ENCODE measurements at regions not wholly inside any gene's neighbourhood (a gene's known extent, or its start where the extent isn't known, plus 50 kb on each side); places are given as distances from the start of the nearest gene placed in this dataset.

DNA sequence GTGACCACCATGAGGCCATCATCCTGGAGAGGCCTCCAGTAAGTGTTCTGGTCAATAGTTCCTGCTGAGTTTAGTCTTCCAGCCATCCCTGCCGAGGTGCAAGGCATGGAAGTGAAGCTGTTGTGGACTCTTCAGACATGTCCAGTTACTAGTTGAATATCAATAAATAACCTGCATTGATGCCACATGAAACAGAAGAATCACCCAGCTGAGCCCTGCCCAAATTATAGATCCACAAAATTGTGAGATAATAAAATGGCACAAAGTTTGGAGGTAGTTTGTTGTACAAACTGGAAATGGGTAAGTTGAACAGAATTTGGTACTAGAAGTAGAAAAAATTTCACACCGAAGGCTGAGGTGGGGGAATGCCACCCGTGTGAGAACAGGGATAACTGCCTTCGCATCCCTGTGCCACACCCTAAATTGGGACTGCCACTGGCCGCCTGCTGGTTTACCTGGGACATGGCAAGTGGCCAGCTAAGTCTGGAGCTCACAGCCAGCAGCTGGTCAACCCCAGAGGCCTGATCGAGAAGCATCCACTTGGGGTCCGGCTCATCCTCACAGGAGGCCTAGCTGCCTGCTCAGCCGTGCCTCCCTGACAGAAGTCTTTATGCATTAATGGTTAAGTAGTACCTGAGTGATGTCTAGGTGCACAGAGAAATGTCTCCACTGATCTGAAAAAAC lies 184.5 kb downstream of the SPRY1 start:
- H3K4me3 ChIP-seq (ENCODE audit: low read depth, low read length) = no peak overlapping the region
- TF ChIP-seq, protein P1, sequence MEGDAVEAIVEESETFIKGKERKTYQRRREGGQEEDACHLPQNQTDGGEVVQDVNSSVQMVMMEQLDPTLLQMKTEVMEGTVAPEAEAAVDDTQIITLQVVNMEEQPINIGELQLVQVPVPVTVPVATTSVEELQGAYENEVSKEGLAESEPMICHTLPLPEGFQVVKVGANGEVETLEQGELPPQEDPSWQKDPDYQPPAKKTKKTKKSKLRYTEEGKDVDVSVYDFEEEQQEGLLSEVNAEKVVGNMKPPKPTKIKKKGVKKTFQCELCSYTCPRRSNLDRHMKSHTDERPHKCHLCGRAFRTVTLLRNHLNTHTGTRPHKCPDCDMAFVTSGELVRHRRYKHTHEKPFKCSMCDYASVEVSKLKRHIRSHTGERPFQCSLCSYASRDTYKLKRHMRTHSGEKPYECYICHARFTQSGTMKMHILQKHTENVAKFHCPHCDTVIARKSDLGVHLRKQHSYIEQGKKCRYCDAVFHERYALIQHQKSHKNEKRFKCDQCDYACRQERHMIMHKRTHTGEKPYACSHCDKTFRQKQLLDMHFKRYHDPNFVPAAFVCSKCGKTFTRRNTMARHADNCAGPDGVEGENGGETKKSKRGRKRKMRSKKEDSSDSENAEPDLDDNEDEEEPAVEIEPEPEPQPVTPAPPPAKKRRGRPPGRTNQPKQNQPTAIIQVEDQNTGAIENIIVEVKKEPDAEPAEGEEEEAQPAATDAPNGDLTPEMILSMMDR (IDR thresholded peaks at IDR 0.05; ENCODE audit: low read depth, low read length) = no peak

DNA sequence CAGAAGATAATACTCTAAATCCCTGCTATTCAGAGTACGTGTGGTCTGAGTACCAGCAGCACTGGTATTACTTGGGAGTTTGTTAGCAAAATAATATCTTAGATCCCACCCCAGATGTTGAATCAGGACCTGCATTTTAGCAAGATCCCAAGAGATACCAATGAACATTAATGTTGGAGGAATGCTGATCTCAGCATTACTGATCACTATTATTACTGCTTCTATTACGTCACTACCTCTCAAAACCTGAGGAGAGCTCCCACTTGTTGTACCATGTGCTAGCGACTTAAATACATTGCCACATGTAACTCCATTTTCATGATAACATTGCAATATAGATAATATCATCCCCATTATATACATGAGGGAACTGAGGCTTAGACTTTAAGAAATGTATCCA lies 185.2 kb downstream of the SPRY1 start:
- H3K4me3 ChIP-seq (ENCODE audit: low read depth, low read length) = no peak overlapping the region
- TF ChIP-seq, protein P1 (IDR thresholded peaks at IDR 0.05; ENCODE audit: low read depth, low read length) = no peak

DNA sequence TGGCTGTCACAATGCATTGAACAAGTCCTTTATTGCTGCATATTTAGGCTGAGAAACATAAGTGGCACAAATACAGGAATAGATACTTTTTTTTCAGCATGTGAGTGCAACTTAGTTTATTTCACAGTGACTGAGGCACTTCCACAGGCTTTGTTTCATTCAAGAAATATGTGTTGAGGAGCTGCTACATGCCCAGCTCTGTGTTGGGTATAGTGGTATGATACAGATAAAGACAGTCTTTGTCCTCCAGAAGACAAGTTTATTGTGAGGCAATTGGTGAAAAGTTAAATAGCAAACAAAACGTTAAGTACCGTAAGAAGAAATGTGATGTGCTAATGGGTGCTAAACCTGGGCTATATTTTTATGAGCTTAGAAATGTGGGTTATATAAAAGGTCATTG lies 186.4 kb downstream of the SPRY1 start:
- H3K4me3 ChIP-seq (ENCODE audit: low read depth, low read length) = no peak overlapping the region
- TF ChIP-seq, protein P1 (IDR thresholded peaks at IDR 0.05; ENCODE audit: low read depth, low read length) = no peak

DNA sequence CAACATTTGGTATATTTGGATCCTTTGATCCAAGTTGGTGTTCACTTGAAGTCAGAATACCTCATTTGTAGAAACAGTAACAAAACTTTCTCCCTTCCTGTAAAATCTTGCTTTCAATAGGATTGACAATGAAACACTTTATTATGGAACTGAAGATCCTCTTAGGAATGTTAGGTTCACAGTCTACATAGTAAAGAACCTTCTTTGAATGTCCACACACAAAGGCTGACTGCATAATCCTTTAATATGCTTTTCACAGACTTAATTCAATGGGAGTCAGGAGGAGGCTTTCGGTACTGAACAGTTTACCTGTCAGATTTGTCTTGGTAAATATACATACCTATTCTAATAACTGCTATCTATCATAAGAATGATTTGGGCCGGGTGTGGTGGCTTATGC lies 188.5 kb downstream of the SPRY1 start:
- TF ChIP-seq, protein P1 (IDR thresholded peaks at IDR 0.05; ENCODE audit: low read depth, low read length) = no peak

DNA sequence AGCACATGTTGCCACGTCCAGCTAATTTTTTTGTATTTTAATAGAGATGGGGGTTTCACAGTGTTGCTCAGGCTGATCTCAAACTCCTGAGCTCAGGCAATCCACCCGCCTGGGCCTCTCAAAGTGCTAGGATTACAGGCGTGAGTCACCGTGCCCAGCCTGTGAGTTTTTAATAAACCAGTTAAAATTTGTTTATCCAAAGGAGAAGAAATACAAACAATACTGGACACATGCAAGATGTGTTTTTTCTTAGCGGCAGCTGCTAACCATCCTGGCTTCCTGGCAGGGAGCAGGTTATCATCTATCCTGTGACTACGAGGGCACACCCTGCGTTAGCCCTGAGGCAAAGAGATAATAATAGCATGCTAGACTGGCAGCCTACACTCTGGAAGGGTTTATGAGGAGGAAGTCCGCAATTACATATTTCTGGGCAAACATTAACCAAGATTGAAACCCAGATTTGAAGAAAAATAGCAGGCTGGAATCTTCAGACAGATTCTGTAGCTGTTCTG lies 191.4 kb downstream of the SPRY1 start:
- 0 out of 2 replicates have a peak overlapping the region, but pooled peaks have one; percentile 1 for H3K4me3 ChIP-seq (ENCODE audit: low read depth, low read length)
- TF ChIP-seq, protein P1 (IDR thresholded peaks at IDR 0.05; ENCODE audit: low read depth, low read length) = no peak

More for the DNA sequence above, 188.5 kb downstream of the SPRY1 start:
- no peak overlapping the region for H3K4me3 ChIP-seq (ENCODE audit: low read depth, low read length)

DNA sequence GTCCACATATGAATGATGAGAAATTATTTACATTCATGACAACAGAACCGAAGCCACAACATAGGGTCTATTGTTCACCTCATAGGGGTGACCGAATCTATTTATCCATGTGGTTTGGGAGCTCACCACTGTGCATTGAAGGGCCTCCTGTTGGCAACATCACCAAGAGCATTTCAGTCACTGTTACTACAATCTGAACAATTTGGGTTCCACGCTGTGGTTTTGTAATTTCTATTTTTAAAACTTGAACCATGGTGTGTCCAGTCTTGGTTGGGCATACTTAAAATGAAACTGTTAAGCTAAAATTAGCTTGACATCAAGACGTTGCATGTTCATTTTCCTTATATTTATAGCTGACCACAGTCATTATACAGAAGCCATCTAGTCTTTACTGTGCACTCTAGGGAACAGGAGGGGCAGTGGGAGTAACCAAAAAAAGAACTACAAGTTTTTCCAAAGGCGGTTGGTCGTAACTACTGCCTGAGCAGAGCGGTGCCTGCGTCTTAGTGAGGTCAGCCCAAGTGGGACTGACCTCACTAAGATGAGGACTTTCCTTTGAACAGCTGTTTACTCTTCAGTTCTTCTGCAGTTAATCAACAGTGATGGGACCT lies 192.1 kb downstream of the SPRY1 start:
- TF ChIP-seq, protein P1 (IDR thresholded peaks at IDR 0.05; ENCODE audit: low read depth, low read length) = no peak
- H3K4me3 ChIP-seq (ENCODE audit: low read depth, low read length) = no peak overlapping the region

DNA sequence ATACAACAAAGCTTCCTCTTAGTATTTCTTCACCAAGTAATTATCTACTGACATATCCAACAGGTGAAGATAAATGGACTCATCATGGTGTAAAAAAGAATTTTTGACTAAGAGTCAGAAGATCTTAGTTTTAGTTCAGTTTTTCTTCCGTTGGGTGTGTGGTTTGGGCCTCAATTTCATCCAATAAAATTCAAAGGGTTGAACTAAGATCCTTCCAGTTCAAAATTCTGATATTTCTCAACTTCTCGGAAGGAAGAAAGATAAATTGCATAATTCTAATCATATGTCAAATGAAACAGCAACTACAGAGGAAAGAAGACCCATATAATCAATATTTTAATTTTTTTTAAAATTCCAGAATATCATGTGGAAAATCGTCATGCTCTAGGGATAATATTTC lies 192.7 kb downstream of the SPRY1 start:
- H3K4me3 ChIP-seq (ENCODE audit: low read depth, low read length) = no peak overlapping the region
- TF ChIP-seq, protein P1 (IDR thresholded peaks at IDR 0.05; ENCODE audit: low read depth, low read length) = no peak
